ENCODE measurements at regions not wholly inside any gene's neighbourhood (a gene's known extent, or its start where the extent isn't known, plus 50 kb on each side); places are given as distances from the start of the nearest gene placed in this dataset.
"Not testable (repeated sequence)": the region's sequence is repeated elsewhere in the genome, so short reads cannot be mapped to it uniquely, and the experiment has no call there.

DNA sequence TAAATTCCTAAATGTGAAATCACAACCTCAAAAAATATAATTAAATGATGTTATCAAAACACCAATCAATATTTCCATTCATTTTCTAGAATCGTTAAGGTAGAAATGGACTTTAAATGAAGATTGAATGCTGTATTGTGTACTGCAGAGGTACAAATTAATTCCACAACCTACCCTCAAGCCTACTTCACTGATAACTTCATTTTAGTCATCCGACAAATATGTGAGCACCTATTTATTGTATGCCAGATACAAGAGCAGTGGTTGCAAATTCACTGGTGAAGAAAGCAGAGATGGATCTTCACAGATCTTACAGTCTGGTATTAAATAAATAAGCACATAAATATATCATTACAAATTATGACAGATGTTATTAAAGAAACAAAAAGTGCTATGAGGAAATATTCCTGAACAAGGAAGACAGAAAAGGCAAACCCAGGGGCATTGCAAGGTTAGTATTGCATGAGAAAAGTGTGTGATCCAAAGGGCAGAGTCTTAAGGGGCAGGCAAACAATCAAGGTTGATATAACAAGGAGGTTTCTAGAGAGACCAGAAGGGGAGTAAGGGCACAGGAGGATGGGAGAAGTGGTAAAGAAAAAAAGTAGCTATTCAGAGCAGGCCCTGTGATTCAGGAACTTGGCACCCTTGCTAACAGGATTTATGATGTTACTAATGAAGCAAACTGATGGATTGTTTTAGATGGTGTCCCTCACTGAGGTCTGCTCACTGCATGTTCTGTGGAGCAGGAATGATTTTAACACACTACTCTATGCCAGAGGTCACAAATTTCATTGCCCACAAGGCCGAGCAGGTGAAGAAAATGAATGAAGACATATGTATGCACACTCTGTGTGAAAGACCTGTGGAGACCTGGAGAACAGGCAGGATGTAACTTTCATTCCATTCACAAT lies 128.0 kb upstream of the CCDC150 start:
- H3K4me2 ChIP-seq, result no peak overlapping the region
- H3K27ac ChIP-seq, result no peak overlapping the region
- no peak overlapping the region for H3K9ac ChIP-seq
- no peaks in the 10 kb centered on the region for H3K9me3 ChIP-seq
- no peak overlapping the region for H3K4me3 ChIP-seq
- TF ChIP-seq Cebpa-rat (IDR thresholded peaks at IDR 0.05), result no peak
- H4K20me1 ChIP-seq, result no peaks in the 10 kb centered on the region
- no peaks in the 10 kb centered on the region for H3K27me3 ChIP-seq
- no peaks in the 10 kb centered on the region for H3K4me1 ChIP-seq
- no peaks in the 10 kb centered on the region for H3K36me3 ChIP-seq

GRCh38 chr2:196513796-196514526 lies 125.6 kb upstream of the CCDC150 start:
- no peaks in the 10 kb centered on the region for H3K36me3 ChIP-seq
- H3K9me3 ChIP-seq, result no peaks in the 10 kb centered on the region
- H3K27me3 ChIP-seq, result no peaks in the 10 kb centered on the region
- TF ChIP-seq Cebpa-rat (IDR thresholded peaks at IDR 0.05), result no peak
- H3K27ac ChIP-seq, result no peak overlapping the region
- no peak overlapping the region for H3K4me2 ChIP-seq
- no peak overlapping the region for H3K4me3 ChIP-seq
- no peak overlapping the region for H3K9ac ChIP-seq
- H4K20me1 ChIP-seq, result no peaks in the 10 kb centered on the region
- H3K4me1 ChIP-seq, result no peaks in the 10 kb centered on the region

- H3K4me3 ChIP-seq, result no peak overlapping the region
- no peaks in the 10 kb centered on the region for H3K4me1 ChIP-seq
- H3K9ac ChIP-seq, result no peak overlapping the region
- no peaks in the 10 kb centered on the region for H4K20me1 ChIP-seq
- H3K9me3 ChIP-seq, result no peaks in the 10 kb centered on the region
- TF ChIP-seq Cebpa-rat (IDR thresholded peaks at IDR 0.05), result no peak
- H3K4me2 ChIP-seq, result no peak overlapping the region
- H3K36me3 ChIP-seq, result no peaks in the 10 kb centered on the region
- no peak overlapping the region for H3K27ac ChIP-seq
- no peaks in the 10 kb centered on the region for H3K27me3 ChIP-seq
Observed at GRCh38 chr2:196514641-196515040, 124.9 kb upstream of the CCDC150 start.

GRCh38 chr2:196515051-196515450 lies 124.5 kb upstream of the CCDC150 start:
- Histone ChIP-seq H3K27ac (no peak overlapping the region), H3K9ac (no peak overlapping the region), H3K9me3 (no peaks in the 10 kb centered on the region), H3K4me2 (no peak overlapping the region), H4K20me1 (no peaks in the 10 kb centered on the region), H3K4me1 (no peaks in the 10 kb centered on the region), H3K27me3 (no peaks in the 10 kb centered on the region), H3K4me3 (no peak overlapping the region), H3K36me3 (no peaks in the 10 kb centered on the region)
- no peak for TF ChIP-seq Cebpa-rat (IDR thresholded peaks at IDR 0.05)

DNA sequence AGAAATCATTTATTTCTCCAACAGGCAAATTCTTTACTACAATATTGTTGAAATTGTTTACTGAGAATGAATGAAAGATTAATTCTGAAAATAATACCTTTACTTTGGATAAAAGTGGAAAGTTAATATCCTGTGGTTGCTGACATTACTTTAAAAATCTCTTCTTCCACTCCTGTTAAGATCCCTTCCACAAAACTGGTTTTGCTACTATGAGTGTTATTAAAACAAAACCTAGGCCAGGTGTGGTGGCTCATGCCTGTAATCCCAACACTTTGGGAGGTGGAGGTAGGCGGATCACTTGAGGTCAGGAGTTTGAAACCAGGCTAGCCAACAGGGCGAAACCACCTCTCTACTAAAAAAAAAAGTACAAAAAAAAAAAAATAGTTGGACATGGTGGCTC lies 123.9 kb upstream of the CCDC150 start:
- no peak for TF ChIP-seq Cebpa-rat (IDR thresholded peaks at IDR 0.05)
- Histone ChIP-seq H3K36me3 (no peaks in the 10 kb centered on the region), H3K9me3 (no peaks in the 10 kb centered on the region), H3K27me3 (no peaks in the 10 kb centered on the region), H4K20me1 (no peaks in the 10 kb centered on the region), H3K4me3 (no peak overlapping the region), H3K4me2 (no peak overlapping the region), H3K27ac (no peak overlapping the region), H3K4me1 (no peaks in the 10 kb centered on the region), H3K9ac (no peak overlapping the region)

DNA sequence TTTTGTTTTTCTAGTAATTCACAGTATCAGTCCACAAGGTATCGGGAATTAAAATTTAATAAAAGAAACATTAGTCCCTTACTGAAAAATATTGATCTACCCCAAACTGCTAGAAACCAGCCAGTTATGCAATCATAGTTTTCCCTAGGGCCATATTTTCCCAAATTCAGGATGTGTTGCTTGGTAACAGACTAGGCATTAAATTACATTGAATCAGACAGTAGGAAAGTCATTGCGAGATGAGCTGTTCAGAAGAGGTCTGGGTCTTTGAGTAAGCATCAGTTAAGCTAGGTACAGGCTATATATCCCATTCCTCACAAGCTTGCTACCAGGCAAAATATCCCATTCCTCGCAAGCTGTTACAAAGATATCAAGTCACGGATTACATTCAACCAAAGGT lies 123.0 kb upstream of the CCDC150 start:
- no peak overlapping the region for H3K4me2 ChIP-seq
- no peak overlapping the region for H3K27ac ChIP-seq
- no peak for TF ChIP-seq Cebpa-rat (IDR thresholded peaks at IDR 0.05)
- no peaks in the 10 kb centered on the region for H3K4me1 ChIP-seq
- no peak overlapping the region for H3K9ac ChIP-seq
- H4K20me1 ChIP-seq, result no peaks in the 10 kb centered on the region
- H3K4me3 ChIP-seq, result no peak overlapping the region
- no peaks in the 10 kb centered on the region for H3K27me3 ChIP-seq
- H3K9me3 ChIP-seq, result no peaks in the 10 kb centered on the region
- no peaks in the 10 kb centered on the region for H3K36me3 ChIP-seq

DNA sequence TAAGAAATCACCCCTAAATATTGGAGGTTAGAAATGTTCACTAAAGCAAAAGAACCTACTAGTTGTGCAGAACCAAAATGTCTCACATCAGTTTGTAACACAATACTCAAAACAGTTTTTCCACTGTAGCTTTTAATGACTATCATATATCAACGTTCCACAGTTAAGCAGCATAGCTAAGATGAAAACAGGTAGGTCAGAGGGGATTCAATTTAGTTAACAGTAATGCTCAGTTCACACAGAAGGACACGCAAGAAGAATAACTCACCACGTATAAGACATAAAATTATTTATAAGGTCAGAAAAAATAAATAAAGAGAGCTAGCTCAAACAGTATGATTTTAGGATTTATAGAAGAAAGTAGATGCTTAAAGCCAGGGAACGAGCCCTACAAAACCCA lies 118.9 kb upstream of the CCDC150 start:
- Histone ChIP-seq H4K20me1 (no peaks in the 10 kb centered on the region), H3K4me2 (no peak overlapping the region), H3K27ac (no peak overlapping the region), H3K27me3 (no peaks in the 10 kb centered on the region), H3K36me3 (no peaks in the 10 kb centered on the region), H3K4me1 (no peaks in the 10 kb centered on the region), H3K4me3 (no peak overlapping the region), H3K9ac (no peak overlapping the region), H3K9me3 (no peaks in the 10 kb centered on the region)
- no peak for TF ChIP-seq Cebpa-rat (IDR thresholded peaks at IDR 0.05)

- H3K4me2 ChIP-seq, H3K36me3 ChIP-seq, H3K4me1 ChIP-seq, H3K27ac ChIP-seq, H4K20me1 ChIP-seq, H3K4me3 ChIP-seq, H3K9me3 ChIP-seq, H3K9ac ChIP-seq, H3K27me3 ChIP-seq: not testable (repeated sequence)
Observed at GRCh38 chr2:196526981-196527725, 112.4 kb upstream of the CCDC150 start.

DNA sequence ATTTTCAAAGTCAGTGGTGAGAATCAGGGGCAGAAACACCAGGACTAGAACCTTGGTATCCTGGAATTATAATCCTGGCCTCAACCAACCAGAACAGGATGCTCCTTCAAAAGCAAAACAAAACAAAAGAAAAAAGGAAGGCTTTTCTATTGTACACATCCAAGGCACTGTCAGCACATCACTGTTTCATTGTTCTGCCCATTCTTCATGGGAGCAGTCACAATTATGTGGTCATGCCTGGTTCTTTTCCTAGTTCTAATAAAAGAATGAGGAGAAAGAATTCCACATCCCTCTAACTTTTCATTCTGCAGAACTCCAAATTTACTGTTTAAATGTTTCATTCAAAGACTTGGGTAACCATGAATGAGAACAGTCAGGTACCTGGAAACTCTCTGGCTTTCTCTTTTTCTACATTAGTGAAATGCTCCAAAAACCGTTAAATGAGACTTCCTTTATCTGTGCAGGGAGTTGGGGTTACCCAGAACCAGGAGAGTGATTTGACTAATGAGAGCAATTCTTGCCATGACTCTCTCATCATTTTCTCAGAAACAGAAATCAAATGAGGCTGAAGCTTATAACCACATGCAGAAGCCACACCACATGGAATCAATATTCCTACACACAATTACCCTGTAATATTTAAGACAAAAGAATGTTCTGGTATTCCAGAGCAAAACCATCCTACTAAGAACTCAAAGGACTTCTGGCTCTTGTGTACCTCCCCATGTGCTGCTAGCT lies 110.9 kb upstream of the CCDC150 start:
- H4K20me1 ChIP-seq, result no peaks in the 10 kb centered on the region
- peaks cover 10% of the 10 kb centered on the region for H3K4me1 ChIP-seq
- H3K9ac ChIP-seq, result no peak overlapping the region
- H3K4me2 ChIP-seq, result no peak overlapping the region
- H3K9me3 ChIP-seq, result no peaks in the 10 kb centered on the region
- H3K36me3 ChIP-seq, result no peaks in the 10 kb centered on the region
- H3K27ac ChIP-seq, result no peak overlapping the region
- no peak overlapping the region for H3K4me3 ChIP-seq
- no peak for TF ChIP-seq Cebpa-rat (IDR thresholded peaks at IDR 0.05)
- no peaks in the 10 kb centered on the region for H3K27me3 ChIP-seq
